Erythroblast (primary cell): ENCODE measurements at regions not wholly inside any gene's neighbourhood (a gene's known extent, or its start where the extent isn't known, plus 50 kb on each side); places are given as distances from the start of the nearest gene placed in this dataset.
A peak's percentile ranks its signal among the peaks of the same experiment; 100 is the strongest.

Experiments
- DNase-seq, 2 experiments: peaks; one replicate each; lab custom pipeline; 2025; lab: John Stamatoyannopoulos, UW
- GATA1 ChIP-seq: IDR thresholded peaks from 2 replicates; pipeline ENCODE4 v1.6.1; 2011; ENCODE audit warnings: low read depth, mild to moderate bottlenecking, control low read depth, low read length, moderate library complexity
- POLR2A ChIP-seq: IDR thresholded peaks from 2 replicates; pipeline ENCODE4 v1.6.1; 2011; ENCODE audit warnings: mild to moderate bottlenecking, low read length

DNA sequence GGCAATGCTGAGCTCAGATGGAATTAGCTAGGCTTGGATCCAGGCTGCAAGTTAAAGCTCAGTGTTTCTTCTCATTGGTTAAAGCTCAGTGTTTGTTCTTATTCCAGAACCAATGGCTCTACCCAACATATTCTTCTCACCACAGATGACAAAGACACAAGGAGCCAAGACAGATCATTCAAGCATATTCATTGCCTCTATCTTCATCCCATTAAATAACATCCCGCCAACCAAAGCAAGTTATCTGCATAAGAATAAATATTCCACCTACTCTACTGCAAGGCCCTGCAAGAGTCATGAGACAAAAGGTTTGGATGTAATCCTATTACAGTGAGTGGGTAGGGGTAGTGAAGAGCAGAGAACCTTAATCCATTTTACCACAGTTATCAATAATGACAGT lies 766.5 kb downstream of the C4orf33 start:
- DNase-seq = no peak
- TF ChIP-seq GATA1 (no peak), POLR2A (no peak)

DNA sequence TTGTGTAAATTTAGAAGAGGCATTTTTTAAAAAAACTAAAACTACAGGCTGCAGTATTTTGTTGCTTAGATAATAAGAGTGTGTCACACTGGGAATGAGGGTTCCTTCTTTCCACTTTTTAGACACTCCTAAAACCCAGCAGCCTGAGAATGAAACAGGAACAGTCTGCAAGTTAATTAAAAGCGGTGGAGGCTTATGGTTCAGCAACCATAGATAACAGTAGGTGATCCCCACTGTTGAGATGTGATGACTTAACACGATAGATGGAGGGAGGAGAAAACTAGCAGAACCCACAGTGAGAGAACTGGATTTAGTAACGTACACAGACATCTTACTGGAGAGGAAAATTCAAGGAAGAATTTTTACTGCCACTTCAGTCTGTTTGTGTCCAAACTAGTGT lies 767.3 kb downstream of the C4orf33 start:
- TF ChIP-seq POLR2A (no peak), GATA1 (no peak)
- no peak for DNase-seq

DNA sequence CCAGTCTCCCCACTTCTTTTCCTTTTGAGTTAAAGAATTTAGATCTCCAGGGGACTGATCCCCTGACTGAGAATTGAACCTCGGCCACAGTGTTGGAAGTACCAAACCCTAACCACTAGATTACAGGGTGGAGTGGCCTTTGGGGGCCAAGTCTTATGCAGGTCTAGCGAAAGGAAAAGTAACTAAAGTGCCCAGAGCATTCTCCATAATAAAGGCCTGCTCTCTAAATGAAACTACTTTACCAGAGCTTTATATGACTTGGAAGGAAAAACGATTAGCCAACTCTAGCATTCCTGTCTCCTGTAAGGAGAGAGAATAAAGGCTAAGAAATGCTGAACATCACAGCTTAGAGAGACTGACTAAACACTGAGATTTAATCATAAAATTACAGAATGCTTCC lies 788.0 kb downstream of the C4orf33 start:
- TF ChIP-seq POLR2A = no peak
- DNase-seq = no peak

DNA sequence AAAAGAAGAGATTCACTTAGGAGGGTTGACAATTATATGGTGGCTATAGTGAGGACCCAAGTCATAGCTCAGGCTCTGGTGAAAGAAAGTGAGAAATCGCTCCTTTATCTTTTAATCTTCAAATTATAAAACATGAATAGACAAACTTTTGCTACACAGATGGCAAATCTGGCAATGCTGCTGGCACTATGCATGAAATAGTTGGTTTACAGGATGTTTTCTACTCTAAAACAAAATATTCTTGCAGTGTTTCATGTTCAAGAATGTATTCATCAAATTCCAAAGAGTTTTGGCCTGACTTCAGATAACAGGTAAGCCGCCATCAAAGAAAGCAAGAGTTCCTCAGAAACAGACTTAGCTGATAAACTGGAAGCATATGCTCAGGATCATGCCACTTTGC lies 801.2 kb downstream of the C4orf33 start:
- DNase-seq = no peak

DNA sequence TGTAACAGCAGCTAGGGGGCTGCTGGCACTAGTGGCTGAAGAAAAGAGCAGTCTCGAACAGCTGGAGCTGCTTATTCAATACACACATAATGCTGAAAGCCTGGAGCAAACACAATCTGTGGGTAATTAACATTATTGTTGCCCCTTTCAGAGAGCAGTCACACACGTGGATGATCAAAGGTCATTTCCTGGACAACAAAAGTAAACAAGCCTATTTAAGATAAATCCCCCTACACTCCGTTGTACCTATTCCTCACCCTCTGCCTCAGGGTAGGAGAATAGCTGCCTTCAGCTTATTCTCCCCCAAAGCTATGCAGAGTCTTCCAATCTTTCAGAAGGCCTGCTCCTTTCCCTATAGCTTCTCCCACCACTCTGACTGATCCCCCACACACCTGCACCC lies 803.9 kb downstream of the C4orf33 start:
- TF ChIP-seq POLR2A = no peak
- no peak for TF ChIP-seq GATA1

More for the DNA sequence above, 801.2 kb downstream of the C4orf33 start:
- TF ChIP-seq GATA1 (no peak), POLR2A (no peak)

DNA sequence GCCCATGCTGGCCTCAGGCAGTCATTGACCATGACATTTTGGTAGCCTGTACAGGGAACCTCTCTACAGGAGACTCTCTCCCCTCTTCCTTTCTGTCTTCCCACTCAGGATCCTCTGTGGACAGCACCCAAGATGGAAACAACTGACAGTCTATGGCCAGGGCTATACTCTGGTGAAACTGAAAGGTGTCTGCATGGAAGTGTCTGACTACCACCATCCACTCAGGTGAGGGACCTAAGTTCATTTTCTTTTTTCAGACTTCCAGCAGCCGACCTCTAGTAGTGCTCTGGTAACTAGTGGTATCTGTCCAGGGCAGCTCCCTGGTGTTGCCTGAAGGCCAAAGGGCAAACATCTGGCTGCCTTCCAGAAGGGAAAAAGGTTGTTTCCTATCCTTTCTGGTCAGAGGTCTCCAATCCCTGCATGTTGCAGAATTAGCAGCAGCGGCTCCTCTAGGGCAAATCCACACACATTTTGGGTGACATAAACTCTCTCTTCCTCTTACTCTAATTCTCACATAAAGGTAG lies 804.5 kb downstream of the C4orf33 start:
- TF ChIP-seq POLR2A (no peak), GATA1 (no peak)
- no peak for DNase-seq

More for the DNA sequence above, 803.9 kb downstream of the C4orf33 start:
- DNase-seq = no peak

DNA sequence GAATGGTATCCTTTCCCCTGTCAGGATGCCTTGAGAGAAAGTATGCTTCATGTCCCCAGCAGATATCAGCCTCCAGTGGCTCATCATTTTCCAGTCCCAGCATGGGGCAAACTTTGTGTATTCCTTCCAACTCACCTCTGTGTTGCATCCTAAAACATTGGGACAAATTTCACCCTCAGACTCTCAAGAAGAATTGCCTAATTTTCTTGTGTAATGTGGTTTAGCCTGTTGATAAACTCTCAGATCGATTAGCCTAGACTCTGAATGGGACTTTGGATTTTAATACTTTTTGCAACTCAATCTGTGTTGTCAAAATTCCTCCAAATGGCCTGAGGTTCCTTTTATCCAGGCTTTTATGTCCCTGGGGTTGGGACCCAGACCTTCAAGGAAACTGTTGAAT lies 805.3 kb downstream of the C4orf33 start:
- TF ChIP-seq GATA1 = no peak
- TF ChIP-seq POLR2A = no peak
- no peak for DNase-seq

DNA sequence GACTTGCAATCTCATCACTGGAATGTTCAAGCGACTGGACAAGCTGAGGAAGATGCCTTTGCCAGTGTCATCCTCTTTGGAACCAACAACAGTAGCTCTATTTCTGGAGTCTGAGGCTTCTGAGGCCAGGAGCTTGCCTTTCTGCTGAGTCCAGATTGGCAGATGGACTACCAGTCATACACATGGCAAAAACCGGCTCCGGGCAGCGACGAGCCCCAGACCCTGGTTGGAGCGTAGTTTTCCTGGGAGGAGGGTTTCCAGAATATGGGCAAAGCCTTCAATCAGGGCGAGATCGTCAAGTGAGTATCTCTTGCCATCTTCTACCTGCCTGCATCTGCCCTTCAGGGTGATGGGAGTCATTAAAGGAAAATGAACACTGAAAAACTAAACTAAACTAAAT lies 807.9 kb downstream of the C4orf33 start:
- DNase-seq = no peak
- no peak for TF ChIP-seq POLR2A
- no peak for TF ChIP-seq GATA1

DNA sequence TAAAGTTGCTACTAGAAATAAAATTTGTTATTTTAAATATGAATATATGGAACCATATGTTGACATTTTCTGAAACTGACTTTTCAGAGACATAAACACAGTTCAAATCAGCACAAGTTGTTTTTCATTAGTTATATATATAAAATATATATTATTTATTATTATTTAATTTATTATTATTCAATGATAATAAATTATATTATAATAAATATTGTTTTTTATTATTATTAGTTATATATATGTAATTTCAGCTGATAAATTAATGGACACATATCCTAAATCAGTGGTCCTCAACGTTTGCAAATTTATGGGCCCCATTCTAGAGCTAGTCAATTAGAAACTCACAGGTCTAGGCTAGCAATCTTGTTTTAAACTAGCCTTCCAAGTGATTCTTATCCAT lies 809.3 kb downstream of the C4orf33 start:
- DNase-seq = no peak
- TF ChIP-seq POLR2A (no peak), GATA1 (no peak)

DNA sequence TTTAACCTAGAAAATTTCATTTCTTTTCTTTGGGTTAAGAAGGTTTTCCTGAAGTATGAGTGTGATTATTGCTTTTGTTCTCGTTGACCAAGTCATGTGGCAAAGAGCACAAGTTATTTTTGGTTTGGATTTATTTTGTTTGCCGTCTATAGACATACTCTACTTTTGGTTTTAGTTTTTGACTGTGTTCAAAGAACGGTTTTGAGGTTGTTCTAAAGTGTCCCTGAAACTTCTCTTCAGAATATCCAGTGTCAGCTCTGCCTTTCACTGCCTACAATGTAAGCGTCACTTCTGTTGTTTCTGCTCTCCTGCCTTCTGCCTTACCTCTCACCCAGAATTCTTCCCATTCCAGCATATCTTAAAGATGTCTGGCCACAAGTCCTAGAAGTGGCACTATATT lies 812.2 kb downstream of the C4orf33 start:
- TF ChIP-seq GATA1 = no peak
- no peak for TF ChIP-seq POLR2A
- DNase-seq = no peak

DNA sequence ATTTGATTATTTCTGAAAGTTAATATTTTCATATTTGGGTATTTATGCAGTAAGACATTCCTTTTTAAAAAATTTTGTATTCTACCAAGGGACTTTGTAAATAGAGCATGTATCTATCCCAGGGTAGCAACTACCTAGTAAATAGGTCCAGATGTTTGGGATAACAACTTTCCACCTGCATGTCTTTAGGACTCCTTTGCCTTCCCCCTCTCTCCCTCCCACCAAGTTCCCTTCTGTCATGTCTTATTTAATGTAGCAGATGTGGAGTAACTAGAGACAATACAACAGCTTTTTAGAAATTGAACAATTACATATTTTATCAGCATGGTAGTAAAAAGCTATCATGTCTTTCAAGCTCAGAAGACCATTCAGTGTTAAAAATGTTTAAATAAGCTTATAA lies 821.0 kb downstream of the C4orf33 start:
- TF ChIP-seq POLR2A (no peak), GATA1 (no peak)
- no peak for DNase-seq

DNA sequence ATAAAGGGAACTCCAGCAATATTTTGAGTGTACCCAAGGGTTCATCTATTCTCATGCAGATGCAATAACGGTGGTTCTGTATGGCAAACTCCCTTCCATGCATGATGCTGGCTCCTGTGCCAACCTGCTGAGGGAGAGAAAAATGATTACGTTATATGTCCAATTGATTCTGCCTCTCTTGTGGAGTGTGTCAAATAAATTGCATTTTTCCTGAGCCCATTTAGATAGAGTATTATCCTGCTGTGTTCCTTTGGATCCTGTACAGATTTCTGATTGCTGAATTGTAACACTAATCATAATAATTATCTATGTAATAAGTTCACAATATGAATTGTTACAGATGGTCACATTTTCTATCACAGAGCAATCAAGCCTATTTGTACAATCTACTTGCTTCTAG lies 821.7 kb downstream of the C4orf33 start:
- no peak for TF ChIP-seq GATA1
- no peak for DNase-seq

DNA sequence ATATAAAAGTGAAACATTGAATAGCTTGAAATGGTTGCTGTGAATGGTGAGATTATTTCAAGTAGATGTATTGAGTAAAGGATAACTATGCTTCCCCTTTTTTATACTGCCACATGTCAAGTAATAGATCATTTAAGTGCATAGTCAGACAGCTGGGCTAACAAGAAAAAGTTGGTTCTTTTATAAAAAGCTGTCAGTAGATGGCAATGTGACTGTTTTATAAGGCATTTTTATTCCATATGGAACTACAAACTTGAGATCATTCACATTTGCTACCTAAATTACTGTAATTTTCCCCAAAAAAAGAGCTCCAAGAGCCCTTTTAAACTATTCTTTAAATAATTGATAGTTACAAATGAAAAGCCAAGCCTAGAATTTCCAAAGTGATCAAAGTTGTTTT lies 831.0 kb downstream of the C4orf33 start:
- no peak for TF ChIP-seq POLR2A
- TF ChIP-seq GATA1 = no peak
- DNase-seq = no peak

DNA sequence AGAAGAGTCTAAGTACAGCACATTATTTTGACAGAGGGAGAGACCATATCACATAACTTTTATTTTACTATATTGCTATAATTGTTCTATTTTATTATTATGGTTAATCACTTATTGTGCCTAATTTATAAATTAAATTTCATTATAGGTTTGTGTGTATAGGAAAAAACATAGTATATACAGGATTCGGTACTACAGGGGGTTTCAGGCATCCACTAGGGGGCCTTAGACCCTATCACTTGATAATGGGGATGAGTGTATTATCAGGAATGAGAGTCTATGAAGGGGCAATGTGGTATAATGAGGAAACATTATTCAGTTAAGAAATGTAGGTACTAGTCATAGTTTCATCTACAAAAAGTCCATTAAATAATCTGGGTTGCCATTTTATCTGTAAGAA lies 833.1 kb downstream of the C4orf33 start:
- peak; percentile 1 to 4 for DNase-seq
- TF ChIP-seq GATA1 (no peak), POLR2A (no peak)

DNA sequence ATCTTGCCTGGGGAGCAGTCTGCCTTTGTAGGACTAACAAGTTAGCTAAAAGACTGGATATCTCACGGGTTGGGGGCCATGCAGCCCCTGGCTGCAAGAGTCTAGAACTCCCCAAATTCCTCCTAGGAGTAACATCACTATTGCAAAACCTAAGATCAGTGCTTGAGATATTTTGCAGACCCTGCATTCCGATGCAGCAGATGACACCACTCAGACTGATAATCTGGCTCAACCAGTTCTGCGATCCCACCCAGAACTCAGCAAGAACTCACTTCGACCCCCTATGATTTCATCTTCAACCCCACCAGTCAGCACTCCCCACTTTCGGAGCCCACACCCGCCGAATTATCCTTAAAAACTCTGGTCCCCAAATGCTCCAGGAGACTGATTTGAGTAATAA lies 834.0 kb downstream of the C4orf33 start:
- no peak for DNase-seq

More for the DNA sequence above, 834.0 kb downstream of the C4orf33 start:
- TF ChIP-seq GATA1 (no peak), POLR2A (no peak)
